Breast epithelium (tissue), 4 donors: ENCODE measurements at regions not wholly inside any gene's neighbourhood (a gene's known extent, or its start where the extent isn't known, plus 50 kb on each side); places are given as distances from the start of the nearest gene placed in this dataset.

Experiments used
- DNase-seq, 2 donors: peaks; one replicate each; pipeline ENCODE4 v3.0.0-alpha.2; 2019; ENCODE audit warnings: low spot score in 2 of 2
- H3K27ac ChIP-seq, 2 donors: fragments of 200-600 bp; sonication (generic) in 1 of 2; one replicate each; pipeline ENCODE4 v1.5.1; 2016 to 2019; ENCODE audit warnings: mild to moderate bottlenecking in 1 of 2
- H3K27me3 ChIP-seq, 2 donors: fragments of 200-600 bp; sonication (generic) in 1 of 2; one replicate each; pipeline versions ENCODE4 v1.5.1 to v1.6.0; 2017 to 2019; ENCODE audit warnings: control low read depth in 1 of 2, mild to moderate bottlenecking in 1 of 2
- H3K36me3 ChIP-seq: fragments of 200-600 bp; one replicate; pipeline ENCODE4 v1.5.1; 2019
- H3K4me1 ChIP-seq, 2 donors: fragments of 200-600 bp; sonication (generic); one replicate each; pipeline ENCODE4 v1.5.1; 2016 to 2019; ENCODE audit warnings: control low read depth in 1 of 2
- H3K4me3 ChIP-seq, 3 donors: fragments of 200-600 bp; sonication (generic); 1 replicate in 2 of 3; 2 replicates in 1 of 3; pipeline ENCODE4 v1.5.1; 2016 to 2019; ENCODE audit warnings: mild to moderate bottlenecking in 3 of 3, moderate library complexity in 2 of 3
- H3K9me3 ChIP-seq, 2 donors: fragments of 200-600 bp; sonication (generic) in 1 of 2; one replicate each; pipeline ENCODE4 v1.5.1; 2016 to 2019; ENCODE audit warnings: control low read depth in 1 of 2
- CTCF ChIP-seq, 3 donors: fragments of 450-650 bp; IDR thresholded peaks; one replicate each; pipeline ENCODE4 v1.5.1; 2016 to 2017; ENCODE audit warnings: antibody characterized with exemption in 3 of 3, mild to moderate bottlenecking in 3 of 3, moderate library complexity in 3 of 3
- POLR2A ChIP-seq: fragments of 450-650 bp; IDR thresholded peaks from one replicate; pipeline ENCODE4 v1.6.1; 2016; ENCODE audit warnings: antibody characterized with exemption, mild to moderate bottlenecking, moderate library complexity
- POLR2AphosphoS5 ChIP-seq, 3 donors: sonication (generic); formaldehyde crosslinking; IDR thresholded peaks; one replicate each; pipeline ENCODE4 v1.6.1; 2017; ENCODE audit warnings: antibody characterized with exemption in 3 of 3
- intact Hi-C: fragments of 100-400 bp; cut with DNase I; formaldehyde crosslinking; loops from one replicate; pipeline ENCODE4 v1.15.1; 2023; ENCODE audit warnings: low total_unique reads

- TF ChIP-seq POLR2AphosphoS5 (IDR thresholded peaks at IDR 0.05) (no peak), POLR2A (no peak), CTCF (IDR thresholded peaks at IDR 0.05) (no peak)
- Histone ChIP-seq H3K36me3 (no peaks in the 10 kb centered on the region), H3K9me3 (peaks cover 0 to 8% of the 10 kb centered on the region in 2 donors), H3K4me3 (no peak overlapping the region), H3K27me3 (no peaks in the 10 kb centered on the region), H3K4me1 (no peaks in the 10 kb centered on the region), H3K27ac (no peak overlapping the region)
- intact Hi-C loops = no loop called here
- DNase-seq = no peak
Measured at GRCh38 chr2:121875585-121876185, 120.2 kb downstream of the TSN start.

GRCh38 chr2:121877366-121877765 lies 121.9 kb downstream of the TSN start:
- DNase-seq = no peak
- intact Hi-C loops = no loop called here
- peaks cover 0 to 8% of the 10 kb centered on the region in 2 donors for H3K9me3 ChIP-seq
- H3K4me1 ChIP-seq = no peaks in the 10 kb centered on the region
- no peak overlapping the region for H3K27ac ChIP-seq
- H3K4me3 ChIP-seq = no peak overlapping the region
- H3K27me3 ChIP-seq = peaks cover 0 to 3% of the 10 kb centered on the region in 2 donors
- no peaks in the 10 kb centered on the region for H3K36me3 ChIP-seq
- TF ChIP-seq CTCF (IDR thresholded peaks at IDR 0.05) = no peak
- TF ChIP-seq POLR2AphosphoS5 (IDR thresholded peaks at IDR 0.05) = no peak

GRCh38 chr2:121880283-121880682 lies 124.8 kb downstream of the TSN start:
- no peaks in the 10 kb centered on the region for H3K4me1 ChIP-seq
- no peak overlapping the region for H3K4me3 ChIP-seq
- no peak for TF ChIP-seq POLR2A
- no peak for TF ChIP-seq POLR2AphosphoS5 (IDR thresholded peaks at IDR 0.05)
- TF ChIP-seq CTCF (IDR thresholded peaks at IDR 0.05) = no peak
- H3K9me3 ChIP-seq = peaks cover 0 to 8% of the 10 kb centered on the region in 2 donors
- intact Hi-C loops = no loop called here
- no peaks in the 10 kb centered on the region for H3K36me3 ChIP-seq
- H3K27me3 ChIP-seq = peaks cover 0 to 3% of the 10 kb centered on the region in 2 donors
- H3K27ac ChIP-seq = no peak overlapping the region
- no peak for DNase-seq

- no peaks in the 10 kb centered on the region for H3K36me3 ChIP-seq
- H3K9me3 ChIP-seq = peaks cover 0 to 8% of the 10 kb centered on the region in 2 donors
- no peak overlapping the region for H3K27ac ChIP-seq
- no peaks in the 10 kb centered on the region for H3K4me1 ChIP-seq
- peaks cover 0 to 3% of the 10 kb centered on the region in 2 donors for H3K27me3 ChIP-seq
- TF ChIP-seq POLR2A = no peak
- no peak for TF ChIP-seq POLR2AphosphoS5 (IDR thresholded peaks at IDR 0.05)
- no peak for TF ChIP-seq CTCF (IDR thresholded peaks at IDR 0.05)
- DNase-seq = no peak
- intact Hi-C loops = no loop called here
- no peak overlapping the region for H3K4me3 ChIP-seq
Measured at GRCh38 chr2:121881038-121881437, 125.6 kb downstream of the TSN start.

- intact Hi-C loops = no loop called here
- no peak overlapping the region for H3K27ac ChIP-seq
- H3K36me3 ChIP-seq = no peaks in the 10 kb centered on the region
- H3K4me3 ChIP-seq = no peak overlapping the region
- H3K27me3 ChIP-seq = peaks cover 0 to 3% of the 10 kb centered on the region in 2 donors
- peaks cover 0 to 8% of the 10 kb centered on the region in 2 donors for H3K9me3 ChIP-seq
- H3K4me1 ChIP-seq = no peaks in the 10 kb centered on the region
- TF ChIP-seq CTCF (IDR thresholded peaks at IDR 0.05) = no peak
- TF ChIP-seq POLR2AphosphoS5 (IDR thresholded peaks at IDR 0.05) = no peak
- no peak for TF ChIP-seq POLR2A
- no peak for DNase-seq
Measured at GRCh38 chr2:121881950-121882349, 126.5 kb downstream of the TSN start.
